ENCODE measurements at regions not wholly inside any gene's neighbourhood (a gene's known extent, or its start where the extent isn't known, plus 50 kb on each side); places are given as distances from the start of the nearest gene placed in this dataset.

DNA sequence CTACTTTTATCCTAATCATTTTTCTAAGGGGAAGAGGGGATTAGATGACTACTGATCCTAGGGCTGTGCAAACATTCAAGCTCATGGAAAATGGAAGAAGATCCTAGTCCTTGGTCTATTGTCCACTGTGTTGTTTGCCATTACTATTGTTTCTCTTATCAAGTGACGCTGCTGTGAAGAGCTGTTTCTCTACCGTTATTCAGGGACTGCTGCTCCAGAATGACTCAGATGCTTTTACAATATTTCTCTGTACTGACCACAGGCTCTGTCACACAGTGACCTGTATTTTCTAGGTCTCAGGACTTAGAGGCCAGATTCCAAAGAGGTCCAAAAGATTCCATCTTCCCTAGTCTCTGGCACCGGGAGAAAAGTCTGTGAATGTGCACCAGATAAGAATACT is 159.5 kb upstream of the CHD1 start:
- Mint-ChIP-seq H3K4me1 (ENCODE audit: low read depth) (peaks cover 9% of the 10 kb centered on the region), H3K27ac (no peak overlapping the region), H3K9me3 (ENCODE audit: low read depth) (no peaks in the 10 kb centered on the region), H3K27me3 (no peaks in the 10 kb centered on the region), H3K4me3 (no peak overlapping the region), H3K36me3 (no peaks in the 10 kb centered on the region)

DNA sequence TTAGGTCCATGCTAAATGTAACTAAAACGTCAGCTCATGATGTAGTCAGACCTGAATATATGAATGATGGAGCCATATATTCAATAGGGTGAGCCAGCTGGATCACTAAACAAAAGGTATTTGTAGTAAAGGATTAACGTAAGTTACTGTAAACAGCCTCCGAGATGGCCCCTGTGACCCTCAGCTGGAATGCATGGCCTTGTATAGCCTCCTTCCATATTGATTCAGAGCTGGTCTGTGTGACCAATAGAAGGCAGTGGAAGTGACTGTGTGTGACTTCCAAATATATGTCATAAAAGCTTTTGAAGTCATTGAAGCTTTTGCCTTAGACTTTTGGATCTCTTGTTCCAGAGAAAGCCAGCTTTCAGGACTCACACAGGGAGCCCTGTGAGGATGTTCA is 154.4 kb upstream of the CHD1 start:
- Mint-ChIP-seq H3K27ac (no peak overlapping the region), H3K4me3 (no peak overlapping the region), H3K4me1 (ENCODE audit: low read depth) (peaks cover 9% of the 10 kb centered on the region), H3K36me3 (no peaks in the 10 kb centered on the region), H3K9me3 (ENCODE audit: low read depth) (no peaks in the 10 kb centered on the region), H3K27me3 (no peaks in the 10 kb centered on the region)

GRCh38 chr5:99081711-99082110 is 152.9 kb upstream of the CHD1 start:
- Mint-ChIP-seq H3K9me3 (ENCODE audit: low read depth) (no peaks in the 10 kb centered on the region), H3K36me3 (no peaks in the 10 kb centered on the region), H3K4me1 (ENCODE audit: low read depth) (no peaks in the 10 kb centered on the region), H3K4me3 (no peak overlapping the region), H3K27ac (no peak overlapping the region), H3K27me3 (no peaks in the 10 kb centered on the region)

DNA sequence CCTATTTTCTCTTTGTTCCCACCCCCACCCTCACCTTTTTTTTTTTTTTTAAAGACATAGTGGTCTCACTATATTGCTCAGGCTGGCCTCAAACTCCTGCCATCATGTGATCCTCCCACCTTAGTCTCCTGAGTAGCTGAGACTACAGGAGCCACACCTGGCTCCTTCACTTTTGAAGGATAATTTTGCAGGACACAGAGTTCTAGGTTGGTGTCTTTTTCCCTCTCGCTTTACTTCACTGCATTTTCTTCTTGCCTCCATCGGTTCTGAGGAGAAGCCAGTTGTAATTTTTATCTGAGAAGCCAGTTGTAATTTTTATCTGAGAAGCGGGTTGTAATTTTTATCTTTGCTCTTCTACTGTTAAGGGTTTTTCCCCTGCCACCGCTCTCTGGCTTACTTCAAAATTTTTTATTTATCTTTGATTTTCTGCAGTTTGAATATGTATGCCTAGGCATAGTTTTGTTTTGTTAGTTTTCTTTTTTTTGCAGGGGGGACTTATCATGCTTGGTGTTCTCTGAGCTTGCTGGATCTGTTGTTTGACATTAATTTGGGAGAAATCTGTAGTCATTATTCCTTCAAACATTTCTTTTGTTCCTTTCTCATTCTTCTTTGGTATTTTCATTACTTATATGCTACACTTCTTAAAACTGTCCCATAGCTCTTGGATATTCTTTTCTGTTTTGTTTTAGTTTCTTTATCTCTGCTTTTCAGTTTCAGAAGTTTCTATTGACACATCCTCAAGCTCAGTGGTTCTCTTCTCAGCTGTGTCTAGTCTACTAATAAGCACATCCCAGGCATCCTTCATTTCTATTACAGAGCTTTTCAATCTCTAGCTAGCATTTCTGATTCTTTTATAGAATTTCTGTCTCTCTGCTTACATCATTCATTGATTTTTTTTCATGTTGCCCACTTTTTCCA is 148.2 kb upstream of the CHD1 start:
- Mint-ChIP-seq H3K4me1 (ENCODE audit: low read depth) (peaks cover 8% of the 10 kb centered on the region), H3K27me3 (no peaks in the 10 kb centered on the region), H3K9me3 (ENCODE audit: low read depth) (peaks cover 8% of the 10 kb centered on the region), H3K4me3 (no peak overlapping the region), H3K27ac (no peak overlapping the region), H3K36me3 (peaks cover 7% of the 10 kb centered on the region)

DNA sequence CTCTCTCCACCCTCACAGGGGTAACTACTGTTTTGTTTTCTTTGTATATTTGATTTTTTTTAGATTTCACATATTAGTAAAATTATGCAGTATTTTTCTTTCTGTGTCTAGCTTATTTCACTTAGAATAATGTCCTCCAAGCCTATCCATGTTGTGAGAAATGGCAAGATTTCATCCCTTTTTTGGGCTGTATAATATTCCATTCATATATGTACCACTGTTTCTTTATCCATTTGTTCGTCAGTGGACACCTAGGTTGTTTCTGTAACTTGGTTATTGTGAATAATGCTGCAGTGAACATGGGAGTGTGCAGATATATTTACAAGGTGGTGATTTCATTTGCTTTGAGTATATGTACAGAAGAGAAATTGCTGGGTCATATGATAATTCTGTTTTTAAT is 144.0 kb upstream of the CHD1 start:
- no peak overlapping the region for H3K27ac Mint-ChIP-seq
- no peak overlapping the region for H3K4me3 Mint-ChIP-seq
- peaks cover 7% of the 10 kb centered on the region for H3K36me3 Mint-ChIP-seq
- H3K9me3 Mint-ChIP-seq (ENCODE audit: low read depth), result peaks cover 8% of the 10 kb centered on the region
- no peaks in the 10 kb centered on the region for H3K27me3 Mint-ChIP-seq
- H3K4me1 Mint-ChIP-seq (ENCODE audit: low read depth), result peaks cover 8% of the 10 kb centered on the region

- Mint-ChIP-seq H3K27me3 (no peaks in the 10 kb centered on the region), H3K36me3 (peaks cover 7% of the 10 kb centered on the region), H3K27ac (no peak overlapping the region), H3K9me3 (ENCODE audit: low read depth) (peaks cover 8% of the 10 kb centered on the region), H3K4me1 (ENCODE audit: low read depth) (peaks cover 8% of the 10 kb centered on the region), H3K4me3 (no peak overlapping the region)
These were observed 142.0 kb upstream of the CHD1 start for GRCh38 chr5:99070822-99071221.

DNA sequence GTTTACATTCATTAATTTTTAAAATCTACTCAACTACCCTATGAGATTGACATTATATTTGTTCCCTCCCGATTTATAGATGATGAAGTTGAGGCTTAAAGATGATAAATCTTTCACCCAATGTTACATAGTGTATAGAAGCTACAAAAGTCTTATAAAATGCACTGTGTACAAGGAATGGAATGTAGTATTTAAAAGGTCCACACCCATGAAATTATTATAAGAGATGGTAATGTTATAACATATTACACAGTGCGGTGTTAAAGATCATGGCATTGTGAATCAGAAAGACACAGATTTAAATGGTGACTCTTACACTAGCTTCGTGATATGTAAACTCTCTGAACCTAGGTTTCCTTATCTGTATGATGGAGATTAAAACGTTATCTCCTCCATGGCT is 141.6 kb upstream of the CHD1 start:
- H3K4me3 Mint-ChIP-seq, result no peak overlapping the region
- peaks cover 8% of the 10 kb centered on the region for H3K4me1 Mint-ChIP-seq (ENCODE audit: low read depth)
- no peak overlapping the region for H3K27ac Mint-ChIP-seq
- peaks cover 7% of the 10 kb centered on the region for H3K36me3 Mint-ChIP-seq
- H3K9me3 Mint-ChIP-seq (ENCODE audit: low read depth), result peaks cover 8% of the 10 kb centered on the region
- H3K27me3 Mint-ChIP-seq, result no peaks in the 10 kb centered on the region

- Mint-ChIP-seq H3K27ac (no peak overlapping the region), H3K36me3 (peaks cover 7% of the 10 kb centered on the region), H3K9me3 (ENCODE audit: low read depth) (peaks cover 8% of the 10 kb centered on the region), H3K4me1 (ENCODE audit: low read depth) (peaks cover under 1% of the 10 kb centered on the region), H3K4me3 (no peak overlapping the region), H3K27me3 (no peaks in the 10 kb centered on the region)
These were observed 140.3 kb upstream of the CHD1 start for GRCh38 chr5:99068944-99069650.

DNA sequence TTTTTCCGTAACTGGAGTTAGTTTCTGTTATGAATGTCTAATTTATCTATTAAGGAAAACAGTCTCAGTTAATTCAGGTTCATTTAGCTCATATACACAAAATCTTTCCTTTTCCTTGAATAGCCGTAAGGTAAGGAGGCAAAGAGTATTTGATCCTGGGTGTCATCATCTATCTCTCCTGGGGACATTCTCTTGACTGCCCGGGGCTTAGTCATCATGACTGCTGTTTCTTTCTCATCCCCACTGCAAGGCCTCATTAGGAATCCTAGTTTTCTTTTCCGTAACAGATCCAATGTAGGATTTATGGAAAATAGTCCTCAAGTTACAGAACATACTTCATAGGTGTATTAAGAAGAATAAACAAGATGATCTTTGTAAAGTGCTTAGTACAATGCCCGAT is 134.9 kb upstream of the CHD1 start:
- H3K27me3 Mint-ChIP-seq, result peaks cover 7% of the 10 kb centered on the region
- H3K9me3 Mint-ChIP-seq (ENCODE audit: low read depth), result no peaks in the 10 kb centered on the region
- peaks cover 2% of the 10 kb centered on the region for H3K4me1 Mint-ChIP-seq (ENCODE audit: low read depth)
- H3K36me3 Mint-ChIP-seq, result no peaks in the 10 kb centered on the region
- H3K27ac Mint-ChIP-seq, result no peak overlapping the region
- no peak overlapping the region for H3K4me3 Mint-ChIP-seq

DNA sequence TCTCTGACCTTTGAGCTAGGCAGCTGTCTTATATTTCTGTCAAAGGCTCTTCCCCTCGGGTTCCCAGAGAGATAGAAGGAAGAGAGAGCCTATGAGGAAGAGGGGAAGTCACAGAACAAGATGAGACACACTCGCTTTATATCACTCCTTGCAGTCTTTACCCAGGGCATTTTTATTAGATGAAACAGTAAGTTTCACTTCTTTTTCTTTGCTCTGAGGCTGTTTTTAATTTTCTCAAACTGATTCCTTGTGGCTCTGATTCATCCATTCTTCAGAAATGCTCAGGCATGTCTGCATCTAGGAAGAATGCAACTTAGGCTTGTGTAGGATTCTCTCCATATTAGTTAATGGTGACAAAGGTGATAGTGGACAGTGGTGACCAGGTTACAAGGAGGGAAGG is 132.9 kb upstream of the CHD1 start:
- no peak overlapping the region for H3K27ac Mint-ChIP-seq
- H3K9me3 Mint-ChIP-seq (ENCODE audit: low read depth), result no peaks in the 10 kb centered on the region
- no peaks in the 10 kb centered on the region for H3K36me3 Mint-ChIP-seq
- H3K4me1 Mint-ChIP-seq (ENCODE audit: low read depth), result peaks cover 4% of the 10 kb centered on the region
- peaks cover 7% of the 10 kb centered on the region for H3K27me3 Mint-ChIP-seq
- no peak overlapping the region for H3K4me3 Mint-ChIP-seq

GRCh38 chr5:99061299-99061698 is 132.5 kb upstream of the CHD1 start:
- Mint-ChIP-seq H3K4me3 (no peak overlapping the region), H3K9me3 (ENCODE audit: low read depth) (no peaks in the 10 kb centered on the region), H3K4me1 (ENCODE audit: low read depth) (peaks cover 4% of the 10 kb centered on the region), H3K36me3 (no peaks in the 10 kb centered on the region), H3K27ac (no peak overlapping the region), H3K27me3 (peaks cover 7% of the 10 kb centered on the region)

- H3K27me3 Mint-ChIP-seq, result peaks cover 7% of the 10 kb centered on the region
- H3K4me1 Mint-ChIP-seq (ENCODE audit: low read depth), result peaks cover 6% of the 10 kb centered on the region
- H3K27ac Mint-ChIP-seq, result no peak overlapping the region
- H3K9me3 Mint-ChIP-seq (ENCODE audit: low read depth), result no peaks in the 10 kb centered on the region
- no peak overlapping the region for H3K4me3 Mint-ChIP-seq
- H3K36me3 Mint-ChIP-seq, result no peaks in the 10 kb centered on the region
These were observed 131.8 kb upstream of the CHD1 start for GRCh38 chr5:99060306-99061261.

GRCh38 chr5:99059685-99060084 is 130.9 kb upstream of the CHD1 start:
- Mint-ChIP-seq H3K9me3 (ENCODE audit: low read depth) (no peaks in the 10 kb centered on the region), H3K4me3 (no peak overlapping the region), H3K36me3 (no peaks in the 10 kb centered on the region), H3K27ac (no peak overlapping the region), H3K27me3 (peaks cover 7% of the 10 kb centered on the region), H3K4me1 (ENCODE audit: low read depth) (peaks cover 11% of the 10 kb centered on the region)

- peaks cover 11% of the 10 kb centered on the region for H3K4me1 Mint-ChIP-seq (ENCODE audit: low read depth)
- H3K36me3 Mint-ChIP-seq, result no peaks in the 10 kb centered on the region
- no peak overlapping the region for H3K4me3 Mint-ChIP-seq
- H3K9me3 Mint-ChIP-seq (ENCODE audit: low read depth), result no peaks in the 10 kb centered on the region
- H3K27ac Mint-ChIP-seq, result no peak overlapping the region
- peaks cover 7% of the 10 kb centered on the region for H3K27me3 Mint-ChIP-seq
These were observed 129.7 kb upstream of the CHD1 start for GRCh38 chr5:99058466-99058865.

DNA sequence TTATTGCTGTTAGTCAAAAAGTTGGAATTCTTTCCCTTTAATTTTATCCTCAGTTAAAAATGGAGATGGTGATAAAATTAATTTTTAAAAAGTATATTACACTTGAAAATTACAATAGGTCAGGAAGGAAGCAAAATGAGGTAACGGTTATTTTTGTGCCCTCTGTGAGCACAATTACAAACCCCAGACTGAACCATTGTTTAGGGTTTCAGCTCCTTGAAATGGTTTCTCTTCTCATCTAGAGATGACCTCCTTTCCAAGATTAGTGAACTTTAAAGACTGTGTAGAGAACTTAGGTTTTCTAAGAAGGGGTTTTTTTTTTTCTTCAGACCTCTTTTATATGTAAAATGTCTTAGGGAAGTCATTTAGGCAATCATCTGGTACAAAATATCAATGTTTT is 126.2 kb upstream of the CHD1 start:
- H3K4me1 Mint-ChIP-seq (ENCODE audit: low read depth), result peaks cover 12% of the 10 kb centered on the region
- no peaks in the 10 kb centered on the region for H3K9me3 Mint-ChIP-seq (ENCODE audit: low read depth)
- no peak overlapping the region for H3K4me3 Mint-ChIP-seq
- H3K36me3 Mint-ChIP-seq, result no peaks in the 10 kb centered on the region
- H3K27ac Mint-ChIP-seq, result no peak overlapping the region
- H3K27me3 Mint-ChIP-seq, result no peaks in the 10 kb centered on the region
